Left ventricle myocardium inferior (tissue), 1 donor: ENCODE measurements at regions not wholly inside any gene's neighbourhood (a gene's known extent, or its start where the extent isn't known, plus 50 kb on each side); places are given as distances from the start of the nearest gene placed in this dataset.

ENCODE experiments used
- DNase-seq: peaks from one replicate; pipeline ENCODE4 v3.0.0-alpha.2; 2020
- H3K27ac ChIP-seq: fragments of 200-600 bp; replicated peaks from 2 replicates; pipeline ENCODE4 v1.8.0; 2021
- H3K27me3 ChIP-seq: fragments of 200-600 bp; 2 replicates; pipeline ENCODE4 v1.8.0; 2021; ENCODE audit warnings: low read depth
- H3K36me3 ChIP-seq: fragments of 200-600 bp; 2 replicates; pipeline ENCODE4 v1.8.0; 2021
- H3K4me1 ChIP-seq: fragments of 200-600 bp; 2 replicates; pipeline ENCODE4 v1.8.0; 2021
- H3K4me3 ChIP-seq: fragments of 200-600 bp; 2 replicates; pipeline ENCODE4 v1.8.0; 2021; ENCODE audit warnings: mild to moderate bottlenecking, moderate library complexity
- H3K9me3 ChIP-seq: fragments of 200-600 bp; replicated peaks from 2 replicates; pipeline ENCODE4 v1.8.0; 2021
- CTCF ChIP-seq: fragments of 200-600 bp; IDR thresholded peaks from 2 replicates; pipeline ENCODE4 v1.8.0; 2021; ENCODE audit warnings: antibody characterized with exemption, mild to moderate bottlenecking, borderline replicate concordance
- intact Hi-C: fragments of 100-400 bp; cut with micrococcal nuclease; formaldehyde crosslinking; loops from one replicate; pipeline ENCODE4 v1.11.0; 2022
- donor health status: DM: no; HTN: yes; CAD: no; lungs with severe emphysema.

- H3K27me3 ChIP-seq, result no peaks in the 10 kb centered on the region
- DNase-seq, result no peak
- no peak for TF ChIP-seq CTCF
- intact Hi-C loops, result no loop called here
- H3K9me3 ChIP-seq, result peaks cover 20% of the 10 kb centered on the region
- no peaks in the 10 kb centered on the region for H3K4me1 ChIP-seq
- H3K27ac ChIP-seq, result no peak overlapping the region
- no peak overlapping the region for H3K4me3 ChIP-seq
- no peaks in the 10 kb centered on the region for H3K36me3 ChIP-seq
Measured at GRCh38 chr9:105828171-105828570, 133.8 kb downstream of the TMEM38B start.

- intact Hi-C loops, result no loop called here
- no peak for DNase-seq
- no peak for TF ChIP-seq CTCF
- H3K27ac ChIP-seq, result no peak overlapping the region
- H3K27me3 ChIP-seq, result no peaks in the 10 kb centered on the region
- no peaks in the 10 kb centered on the region for H3K4me1 ChIP-seq
- no peak overlapping the region for H3K4me3 ChIP-seq
- H3K36me3 ChIP-seq, result no peaks in the 10 kb centered on the region
- H3K9me3 ChIP-seq, result peaks cover 14% of the 10 kb centered on the region
Measured at GRCh38 chr9:105828596-105829213, 134.4 kb downstream of the TMEM38B start.

GRCh38 chr9:105830461-105830860 is 136.1 kb downstream of the TMEM38B start:
- Histone ChIP-seq H3K9me3 (peaks cover 5% of the 10 kb centered on the region), H3K4me3 (no peak overlapping the region), H3K4me1 (peaks cover under 1% of the 10 kb centered on the region), H3K36me3 (no peaks in the 10 kb centered on the region), H3K27me3 (no peaks in the 10 kb centered on the region), H3K27ac (no peak overlapping the region)
- intact Hi-C loops, result no loop called here
- no peak for TF ChIP-seq CTCF
- DNase-seq, result no peak

GRCh38 chr9:105832096-105832710 is 137.9 kb downstream of the TMEM38B start:
- H3K4me1 ChIP-seq, result peaks cover 7% of the 10 kb centered on the region
- intact Hi-C loops, result no loop called here
- no peak for TF ChIP-seq CTCF

GRCh38 chr9:105833271-105833975 is 139.1 kb downstream of the TMEM38B start:
- no peaks in the 10 kb centered on the region for H3K36me3 ChIP-seq

More at GRCh38 chr9:105832096-105832710, 137.9 kb downstream of the TMEM38B start:
- Histone ChIP-seq H3K27ac (no peak overlapping the region), H3K4me3 (no peak overlapping the region), H3K27me3 (no peaks in the 10 kb centered on the region), H3K36me3 (no peaks in the 10 kb centered on the region), H3K9me3 (no peaks in the 10 kb centered on the region)
- DNase-seq, result no peak

More at GRCh38 chr9:105833271-105833975, 139.1 kb downstream of the TMEM38B start:
- no peak for TF ChIP-seq CTCF
- Histone ChIP-seq H3K4me3 (no peak overlapping the region), H3K4me1 (peaks cover 7% of the 10 kb centered on the region), H3K27me3 (no peaks in the 10 kb centered on the region), H3K27ac (no peak overlapping the region), H3K9me3 (no peaks in the 10 kb centered on the region)
- intact Hi-C loops, result no loop called here
- DNase-seq, result no peak
